ENCODE measurements at regions not wholly inside any gene's neighbourhood (a gene's known extent, or its start where the extent isn't known, plus 50 kb on each side); places are given as distances from the start of the nearest gene placed in this dataset.

DNA sequence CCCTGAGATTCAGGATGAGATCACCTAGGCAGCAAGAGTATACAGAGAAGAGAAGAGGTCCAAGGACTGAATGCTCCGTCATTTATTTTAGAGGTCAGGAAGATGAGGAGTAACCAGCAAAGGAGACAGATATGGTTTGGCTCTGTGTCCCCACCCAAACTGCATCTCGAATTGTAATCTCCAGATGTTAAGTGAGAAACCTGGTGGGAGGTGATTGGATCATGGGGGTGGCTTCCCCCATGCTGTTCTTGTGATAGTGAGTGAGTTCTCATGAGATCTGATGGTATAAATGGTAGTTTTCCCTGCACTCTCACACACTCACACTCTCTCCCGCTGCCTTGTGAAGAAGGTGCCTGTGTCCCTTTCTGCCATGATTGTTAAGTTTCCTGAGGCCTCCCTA, 60.8 kb downstream of the MID1IP1 start:
- Histone ChIP-seq H3K4me1 (ENCODE audit: control insufficient read depth in 4 of 4, insufficient read depth in 4 of 4, low read length in 3 of 4) (peaks cover 2 to 6% (median 4%) of the 10 kb centered on the region in 4 donors), H3K9ac (ENCODE audit: low read depth in 1 of 2, low read length in 2 of 2) (no peak overlapping the region), H3K9me3 (ENCODE audit: control insufficient read depth in 4 of 4, low read length in 3 of 4) (no peaks in the 10 kb centered on the region), H3K36me3 (ENCODE audit: control insufficient read depth in 4 of 4, insufficient read depth in 3 of 4, low read depth in 1 of 4, low read length in 3 of 4) (no peaks in the 10 kb centered on the region), H3K27ac (ENCODE audit: low read depth in 1 of 2, low read length in 2 of 2) (no peak overlapping the region), H3K4me3 (ENCODE audit: low read depth in 1 of 3, low read length in 3 of 3) (no peak overlapping the region), H3K27me3 (ENCODE audit: control insufficient read depth in 4 of 4, insufficient read depth in 4 of 4, low read length in 3 of 4) (no peaks in the 10 kb centered on the region)
- 89% methylated on average over 3 of the region's 3 CpGs for WGBS
- DNase-seq (ENCODE audit: low spot score): no peak
- TF ChIP-seq, protein P1, sequence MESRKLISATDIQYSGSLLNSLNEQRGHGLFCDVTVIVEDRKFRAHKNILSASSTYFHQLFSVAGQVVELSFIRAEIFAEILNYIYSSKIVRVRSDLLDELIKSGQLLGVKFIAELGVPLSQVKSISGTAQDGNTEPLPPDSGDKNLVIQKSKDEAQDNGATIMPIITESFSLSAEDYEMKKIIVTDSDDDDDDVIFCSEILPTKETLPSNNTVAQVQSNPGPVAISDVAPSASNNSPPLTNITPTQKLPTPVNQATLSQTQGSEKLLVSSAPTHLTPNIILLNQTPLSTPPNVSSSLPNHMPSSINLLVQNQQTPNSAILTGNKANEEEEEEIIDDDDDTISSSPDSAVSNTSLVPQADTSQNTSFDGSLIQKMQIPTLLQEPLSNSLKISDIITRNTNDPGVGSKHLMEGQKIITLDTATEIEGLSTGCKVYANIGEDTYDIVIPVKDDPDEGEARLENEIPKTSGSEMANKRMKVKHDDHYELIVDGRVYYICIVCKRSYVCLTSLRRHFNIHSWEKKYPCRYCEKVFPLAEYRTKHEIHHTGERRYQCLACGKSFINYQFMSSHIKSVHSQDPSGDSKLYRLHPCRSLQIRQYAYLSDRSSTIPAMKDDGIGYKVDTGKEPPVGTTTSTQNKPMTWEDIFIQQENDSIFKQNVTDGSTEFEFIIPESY (IDR thresholded peaks at IDR 0.05): no peak

DNA sequence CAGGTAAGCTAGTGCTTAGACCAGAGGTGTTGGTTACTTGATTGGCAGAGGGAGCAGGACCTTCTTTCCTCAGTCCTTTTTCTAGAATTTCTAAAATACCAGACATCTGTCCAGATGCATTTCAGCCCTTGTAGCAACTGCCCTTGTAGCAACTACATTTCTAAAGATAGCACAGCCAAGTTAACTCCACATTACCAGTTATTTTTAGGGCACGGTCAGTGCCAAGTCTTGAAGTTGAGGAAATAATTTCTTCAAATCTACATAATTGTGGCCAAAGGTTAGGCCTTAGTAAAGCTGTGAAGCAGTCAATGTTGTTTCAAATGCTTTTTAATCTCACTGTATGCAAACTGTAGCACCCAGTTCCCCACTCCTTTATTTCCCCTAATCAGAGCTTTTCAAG, 62.9 kb downstream of the MID1IP1 start:
- TF ChIP-seq EGR1 (IDR thresholded peaks at IDR 0.05; ENCODE audit: low read depth in 2 of 2) (no peak), JUND (IDR thresholded peaks at IDR 0.05) (no peak), HNF4G (IDR thresholded peaks at IDR 0.05) (no peak), GABPA (IDR thresholded peaks at IDR 0.05 in 1 of 2, conservative IDR thresholded peaks at IDR 0.05 in 1 of 2) (no peak), RAD21 (IDR thresholded peaks at IDR 0.05) (no peak), NR2F2 (IDR thresholded peaks at IDR 0.05) (no peak), FOXA2 (IDR thresholded peaks at IDR 0.05) (no peak), HNF4A (conservative IDR thresholded peaks at IDR 0.05) (no peak)
- TF ChIP-seq, protein P2, sequence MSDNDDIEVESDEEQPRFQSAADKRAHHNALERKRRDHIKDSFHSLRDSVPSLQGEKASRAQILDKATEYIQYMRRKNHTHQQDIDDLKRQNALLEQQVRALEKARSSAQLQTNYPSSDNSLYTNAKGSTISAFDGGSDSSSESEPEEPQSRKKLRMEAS (IDR thresholded peaks at IDR 0.05): no peak
- TF ChIP-seq, protein P3, sequence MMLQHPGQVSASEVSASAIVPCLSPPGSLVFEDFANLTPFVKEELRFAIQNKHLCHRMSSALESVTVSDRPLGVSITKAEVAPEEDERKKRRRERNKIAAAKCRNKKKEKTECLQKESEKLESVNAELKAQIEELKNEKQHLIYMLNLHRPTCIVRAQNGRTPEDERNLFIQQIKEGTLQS (IDR thresholded peaks at IDR 0.05): no peak
- TF ChIP-seq, protein P4, sequence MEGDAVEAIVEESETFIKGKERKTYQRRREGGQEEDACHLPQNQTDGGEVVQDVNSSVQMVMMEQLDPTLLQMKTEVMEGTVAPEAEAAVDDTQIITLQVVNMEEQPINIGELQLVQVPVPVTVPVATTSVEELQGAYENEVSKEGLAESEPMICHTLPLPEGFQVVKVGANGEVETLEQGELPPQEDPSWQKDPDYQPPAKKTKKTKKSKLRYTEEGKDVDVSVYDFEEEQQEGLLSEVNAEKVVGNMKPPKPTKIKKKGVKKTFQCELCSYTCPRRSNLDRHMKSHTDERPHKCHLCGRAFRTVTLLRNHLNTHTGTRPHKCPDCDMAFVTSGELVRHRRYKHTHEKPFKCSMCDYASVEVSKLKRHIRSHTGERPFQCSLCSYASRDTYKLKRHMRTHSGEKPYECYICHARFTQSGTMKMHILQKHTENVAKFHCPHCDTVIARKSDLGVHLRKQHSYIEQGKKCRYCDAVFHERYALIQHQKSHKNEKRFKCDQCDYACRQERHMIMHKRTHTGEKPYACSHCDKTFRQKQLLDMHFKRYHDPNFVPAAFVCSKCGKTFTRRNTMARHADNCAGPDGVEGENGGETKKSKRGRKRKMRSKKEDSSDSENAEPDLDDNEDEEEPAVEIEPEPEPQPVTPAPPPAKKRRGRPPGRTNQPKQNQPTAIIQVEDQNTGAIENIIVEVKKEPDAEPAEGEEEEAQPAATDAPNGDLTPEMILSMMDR (IDR thresholded peaks at IDR 0.05; ENCODE audit: low read depth, low read length, missing input control): no peak
- Histone ChIP-seq H3K9ac (ENCODE audit: low read depth in 1 of 2, low read length in 2 of 2) (no peak overlapping the region), H3K4me1 (ENCODE audit: control insufficient read depth in 4 of 4, insufficient read depth in 4 of 4, low read length in 3 of 4) (peaks cover 0 to 4% (median 0%) of the 10 kb centered on the region in 4 donors), H3K27ac (ENCODE audit: low read depth in 1 of 2, low read length in 2 of 2) (no peak overlapping the region), H3K36me3 (ENCODE audit: control insufficient read depth in 4 of 4, insufficient read depth in 3 of 4, low read depth in 1 of 4, low read length in 3 of 4) (no peaks in the 10 kb centered on the region), H3K9me3 (ENCODE audit: control insufficient read depth in 4 of 4, low read length in 3 of 4) (no peaks in the 10 kb centered on the region), H3K4me3 (ENCODE audit: low read depth in 1 of 3, low read length in 3 of 3) (no peak overlapping the region), H3K27me3 (ENCODE audit: control insufficient read depth in 4 of 4, insufficient read depth in 4 of 4, low read length in 3 of 4) (no peaks in the 10 kb centered on the region)
- no peak for DNase-seq (ENCODE audit: low spot score)
- WGBS: 74% methylated on average over 1 of the region's 1 CpG

DNA sequence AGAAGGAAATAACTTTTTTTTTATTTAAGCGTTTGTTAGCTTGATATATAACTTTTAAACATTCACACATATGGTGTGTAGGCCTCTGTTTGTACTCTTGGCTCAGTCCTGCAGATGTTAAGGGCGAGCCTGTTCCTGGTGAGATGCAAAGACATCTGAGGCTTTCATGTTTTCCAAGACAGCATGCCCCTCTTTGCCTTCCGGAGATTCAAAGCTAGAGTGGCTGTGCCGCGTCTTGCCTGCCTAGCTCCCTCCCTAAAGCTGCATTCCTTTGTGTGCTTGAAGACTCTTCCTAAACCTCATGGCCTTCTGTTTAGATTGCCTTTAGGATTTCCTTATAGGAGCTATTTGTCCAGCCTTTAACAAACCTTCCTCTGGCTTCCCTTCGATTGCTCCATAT, 67.1 kb downstream of the MID1IP1 start:
- no peak for DNase-seq (ENCODE audit: low spot score)
- H3K4me3 ChIP-seq (ENCODE audit: low read depth in 1 of 3, low read length in 3 of 3): no peak overlapping the region
- no peaks in the 10 kb centered on the region for H3K9me3 ChIP-seq (ENCODE audit: control insufficient read depth in 4 of 4, low read length in 3 of 4)
- no peak overlapping the region for H3K9ac ChIP-seq (ENCODE audit: low read depth in 1 of 2, low read length in 2 of 2)
- H3K36me3 ChIP-seq (ENCODE audit: control insufficient read depth in 4 of 4, insufficient read depth in 3 of 4, low read depth in 1 of 4, low read length in 3 of 4): no peaks in the 10 kb centered on the region
- no peaks in the 10 kb centered on the region for H3K27me3 ChIP-seq (ENCODE audit: control insufficient read depth in 4 of 4, insufficient read depth in 4 of 4, low read length in 3 of 4)
- peaks cover 0 to 11% (median 2%) of the 10 kb centered on the region in 4 donors for H3K4me1 ChIP-seq (ENCODE audit: control insufficient read depth in 4 of 4, insufficient read depth in 4 of 4, low read length in 3 of 4)
- WGBS: 92% methylated on average over 6 of the region's 6 CpGs
- no peak overlapping the region for H3K27ac ChIP-seq (ENCODE audit: low read depth in 1 of 2, low read length in 2 of 2)
- TF ChIP-seq, protein P5, sequence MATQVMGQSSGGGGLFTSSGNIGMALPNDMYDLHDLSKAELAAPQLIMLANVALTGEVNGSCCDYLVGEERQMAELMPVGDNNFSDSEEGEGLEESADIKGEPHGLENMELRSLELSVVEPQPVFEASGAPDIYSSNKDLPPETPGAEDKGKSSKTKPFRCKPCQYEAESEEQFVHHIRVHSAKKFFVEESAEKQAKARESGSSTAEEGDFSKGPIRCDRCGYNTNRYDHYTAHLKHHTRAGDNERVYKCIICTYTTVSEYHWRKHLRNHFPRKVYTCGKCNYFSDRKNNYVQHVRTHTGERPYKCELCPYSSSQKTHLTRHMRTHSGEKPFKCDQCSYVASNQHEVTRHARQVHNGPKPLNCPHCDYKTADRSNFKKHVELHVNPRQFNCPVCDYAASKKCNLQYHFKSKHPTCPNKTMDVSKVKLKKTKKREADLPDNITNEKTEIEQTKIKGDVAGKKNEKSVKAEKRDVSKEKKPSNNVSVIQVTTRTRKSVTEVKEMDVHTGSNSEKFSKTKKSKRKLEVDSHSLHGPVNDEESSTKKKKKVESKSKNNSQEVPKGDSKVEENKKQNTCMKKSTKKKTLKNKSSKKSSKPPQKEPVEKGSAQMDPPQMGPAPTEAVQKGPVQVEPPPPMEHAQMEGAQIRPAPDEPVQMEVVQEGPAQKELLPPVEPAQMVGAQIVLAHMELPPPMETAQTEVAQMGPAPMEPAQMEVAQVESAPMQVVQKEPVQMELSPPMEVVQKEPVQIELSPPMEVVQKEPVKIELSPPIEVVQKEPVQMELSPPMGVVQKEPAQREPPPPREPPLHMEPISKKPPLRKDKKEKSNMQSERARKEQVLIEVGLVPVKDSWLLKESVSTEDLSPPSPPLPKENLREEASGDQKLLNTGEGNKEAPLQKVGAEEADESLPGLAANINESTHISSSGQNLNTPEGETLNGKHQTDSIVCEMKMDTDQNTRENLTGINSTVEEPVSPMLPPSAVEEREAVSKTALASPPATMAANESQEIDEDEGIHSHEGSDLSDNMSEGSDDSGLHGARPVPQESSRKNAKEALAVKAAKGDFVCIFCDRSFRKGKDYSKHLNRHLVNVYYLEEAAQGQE (IDR thresholded peaks at IDR 0.05): no peak
- TF ChIP-seq, protein P2 (IDR thresholded peaks at IDR 0.05): no peak
